ENCODE measurements at regions not wholly inside any gene's neighbourhood (a gene's known extent, or its start where the extent isn't known, plus 50 kb on each side); places are given as distances from the start of the nearest gene placed in this dataset.

GRCh38 chr9:12930906-12931305 is 156.1 kb downstream of the LURAP1L start:
- Histone ChIP-seq H3K9me3 (replicated peaks; ENCODE audit: control insufficient read depth, low read depth, low read length) (no peaks in the 10 kb centered on the region), H3K27ac (ENCODE audit: low read length) (no peak overlapping the region), H3K27me3 (ENCODE audit: control insufficient read depth, insufficient read depth, low read length) (no peaks in the 10 kb centered on the region), H3K36me3 (ENCODE audit: control insufficient read depth, insufficient read depth, low read length) (no peaks in the 10 kb centered on the region), H3K4me3 (ENCODE audit: low read length) (no peak overlapping the region), H3K4me1 (ENCODE audit: control insufficient read depth, insufficient read depth, low read length) (no peaks in the 10 kb centered on the region)
- 55% methylated on average over 4 of the region's 4 CpGs for WGBS (ENCODE audit: insufficient coverage)
- DNase-seq: no peak

- H3K36me3 ChIP-seq (ENCODE audit: control insufficient read depth, insufficient read depth, low read length): no peaks in the 10 kb centered on the region
- no peak overlapping the region for H3K4me3 ChIP-seq (ENCODE audit: low read length)
- peak; percentile 41 for DNase-seq
- H3K27me3 ChIP-seq (ENCODE audit: control insufficient read depth, insufficient read depth, low read length): no peaks in the 10 kb centered on the region
- H3K4me1 ChIP-seq (ENCODE audit: control insufficient read depth, insufficient read depth, low read length): no peaks in the 10 kb centered on the region
- 20% methylated on average over 2 of the region's 2 CpGs for WGBS (ENCODE audit: insufficient coverage)
- no peaks in the 10 kb centered on the region for H3K9me3 ChIP-seq (replicated peaks; ENCODE audit: control insufficient read depth, low read depth, low read length)
- H3K27ac ChIP-seq (ENCODE audit: low read length): no peak overlapping the region
These were observed 159.1 kb downstream of the LURAP1L start for GRCh38 chr9:12933957-12934356.

GRCh38 chr9:12934545-12935272 is 159.9 kb downstream of the LURAP1L start:
- 82% methylated on average over 6 of the region's 6 CpGs for WGBS (ENCODE audit: insufficient coverage)
- Histone ChIP-seq H3K36me3 (ENCODE audit: control insufficient read depth, insufficient read depth, low read length) (no peaks in the 10 kb centered on the region), H3K9me3 (replicated peaks; ENCODE audit: control insufficient read depth, low read depth, low read length) (no peaks in the 10 kb centered on the region), H3K4me1 (ENCODE audit: control insufficient read depth, insufficient read depth, low read length) (no peaks in the 10 kb centered on the region), H3K4me3 (ENCODE audit: low read length) (no peak overlapping the region), H3K27me3 (ENCODE audit: control insufficient read depth, insufficient read depth, low read length) (no peaks in the 10 kb centered on the region), H3K27ac (ENCODE audit: low read length) (no peak overlapping the region)
- DNase-seq: no peak

GRCh38 chr9:12935714-12936113 is 160.9 kb downstream of the LURAP1L start:
- H3K4me1 ChIP-seq (ENCODE audit: control insufficient read depth, insufficient read depth, low read length): no peaks in the 10 kb centered on the region
- WGBS (ENCODE audit: insufficient coverage): no CpG with 5 or more reads among the region's 2 CpGs
- DNase-seq: peak; percentile 80
- no peak overlapping the region for H3K27ac ChIP-seq (ENCODE audit: low read length)
- no peaks in the 10 kb centered on the region for H3K27me3 ChIP-seq (ENCODE audit: control insufficient read depth, insufficient read depth, low read length)
- H3K36me3 ChIP-seq (ENCODE audit: control insufficient read depth, insufficient read depth, low read length): no peaks in the 10 kb centered on the region
- H3K4me3 ChIP-seq (ENCODE audit: low read length): no peak overlapping the region
- no peaks in the 10 kb centered on the region for H3K9me3 ChIP-seq (replicated peaks; ENCODE audit: control insufficient read depth, low read depth, low read length)

GRCh38 chr9:12954441-12954840 is 179.6 kb downstream of the LURAP1L start:
- peaks cover 7% of the 10 kb centered on the region for H3K9me3 ChIP-seq (replicated peaks; ENCODE audit: control insufficient read depth, low read depth, low read length)
- H3K27me3 ChIP-seq (ENCODE audit: control insufficient read depth, insufficient read depth, low read length): no peaks in the 10 kb centered on the region
- no peaks in the 10 kb centered on the region for H3K4me1 ChIP-seq (ENCODE audit: control insufficient read depth, insufficient read depth, low read length)
- no peak for DNase-seq
- WGBS (ENCODE audit: insufficient coverage): 80% methylated on average over 3 of the region's 4 CpGs
- no peaks in the 10 kb centered on the region for H3K36me3 ChIP-seq (ENCODE audit: control insufficient read depth, insufficient read depth, low read length)
- H3K4me3 ChIP-seq (ENCODE audit: low read length): no peak overlapping the region
- H3K27ac ChIP-seq (ENCODE audit: low read length): no peak overlapping the region

GRCh38 chr9:12955510-12956163 is 180.8 kb downstream of the LURAP1L start:
- H3K9me3 ChIP-seq (replicated peaks; ENCODE audit: control insufficient read depth, low read depth, low read length): peaks cover 7% of the 10 kb centered on the region
- no peaks in the 10 kb centered on the region for H3K27me3 ChIP-seq (ENCODE audit: control insufficient read depth, insufficient read depth, low read length)
- no peak overlapping the region for H3K4me3 ChIP-seq (ENCODE audit: low read length)
- no peak overlapping the region for H3K27ac ChIP-seq (ENCODE audit: low read length)
- no peaks in the 10 kb centered on the region for H3K36me3 ChIP-seq (ENCODE audit: control insufficient read depth, insufficient read depth, low read length)
- DNase-seq: no peak
- WGBS (ENCODE audit: insufficient coverage): 75% methylated on average over 8 of the region's 11 CpGs
- no peaks in the 10 kb centered on the region for H3K4me1 ChIP-seq (ENCODE audit: control insufficient read depth, insufficient read depth, low read length)

- no peak overlapping the region for H3K27ac ChIP-seq (ENCODE audit: low read length)
- H3K9me3 ChIP-seq (replicated peaks; ENCODE audit: control insufficient read depth, low read depth, low read length): peaks cover 7% of the 10 kb centered on the region
- H3K27me3 ChIP-seq (ENCODE audit: control insufficient read depth, insufficient read depth, low read length): no peaks in the 10 kb centered on the region
- H3K4me1 ChIP-seq (ENCODE audit: control insufficient read depth, insufficient read depth, low read length): no peaks in the 10 kb centered on the region
- DNase-seq: no peak
- no CpG with 5 or more reads among the region's 3 CpGs for WGBS (ENCODE audit: insufficient coverage)
- H3K4me3 ChIP-seq (ENCODE audit: low read length): no peak overlapping the region
- no peaks in the 10 kb centered on the region for H3K36me3 ChIP-seq (ENCODE audit: control insufficient read depth, insufficient read depth, low read length)
These were observed 181.4 kb downstream of the LURAP1L start for GRCh38 chr9:12956261-12956660.

GRCh38 chr9:12956805-12957204 is 182.0 kb downstream of the LURAP1L start:
- H3K36me3 ChIP-seq (ENCODE audit: control insufficient read depth, insufficient read depth, low read length): no peaks in the 10 kb centered on the region
- H3K27me3 ChIP-seq (ENCODE audit: control insufficient read depth, insufficient read depth, low read length): no peaks in the 10 kb centered on the region
- no peaks in the 10 kb centered on the region for H3K4me1 ChIP-seq (ENCODE audit: control insufficient read depth, insufficient read depth, low read length)
- H3K27ac ChIP-seq (ENCODE audit: low read length): no peak overlapping the region
- WGBS (ENCODE audit: insufficient coverage): no CpG with 5 or more reads among the region's 4 CpGs
- no peak overlapping the region for H3K4me3 ChIP-seq (ENCODE audit: low read length)
- H3K9me3 ChIP-seq (replicated peaks; ENCODE audit: control insufficient read depth, low read depth, low read length): peaks cover 7% of the 10 kb centered on the region
- no peak for DNase-seq

- Histone ChIP-seq H3K4me3 (ENCODE audit: low read length) (no peak overlapping the region), H3K4me1 (ENCODE audit: control insufficient read depth, insufficient read depth, low read length) (no peaks in the 10 kb centered on the region), H3K27me3 (ENCODE audit: control insufficient read depth, insufficient read depth, low read length) (no peaks in the 10 kb centered on the region), H3K27ac (ENCODE audit: low read length) (no peak overlapping the region), H3K36me3 (ENCODE audit: control insufficient read depth, insufficient read depth, low read length) (no peaks in the 10 kb centered on the region), H3K9me3 (replicated peaks; ENCODE audit: control insufficient read depth, low read depth, low read length) (peaks cover 7% of the 10 kb centered on the region)
- no peak for DNase-seq
- WGBS (ENCODE audit: insufficient coverage): no CpG with 5 or more reads among the region's 3 CpGs
These were observed 183.5 kb downstream of the LURAP1L start for GRCh38 chr9:12958279-12958678.

GRCh38 chr9:12958708-12959107 is 183.9 kb downstream of the LURAP1L start:
- no peak overlapping the region for H3K4me3 ChIP-seq (ENCODE audit: low read length)
- no peaks in the 10 kb centered on the region for H3K27me3 ChIP-seq (ENCODE audit: control insufficient read depth, insufficient read depth, low read length)
- peaks cover 7% of the 10 kb centered on the region for H3K9me3 ChIP-seq (replicated peaks; ENCODE audit: control insufficient read depth, low read depth, low read length)
- no peaks in the 10 kb centered on the region for H3K4me1 ChIP-seq (ENCODE audit: control insufficient read depth, insufficient read depth, low read length)
- no CpG with 5 or more reads among the region's 3 CpGs for WGBS (ENCODE audit: insufficient coverage)
- DNase-seq: no peak
- no peaks in the 10 kb centered on the region for H3K36me3 ChIP-seq (ENCODE audit: control insufficient read depth, insufficient read depth, low read length)
- H3K27ac ChIP-seq (ENCODE audit: low read length): no peak overlapping the region
